SK-N-SH (cell line): ENCODE measurements at regions not wholly inside any gene's neighbourhood (a gene's known extent, or its start where the extent isn't known, plus 50 kb on each side); places are given as distances from the start of the nearest gene placed in this dataset.

Experiments used
- CTCF ChIA-PET: fragments of 300-600, 350-600 bp; formaldehyde crosslinking; extraction: SDS; loops from one replicate; lab custom pipeline; 2021; lab: Yijun Ruan, JAX
- POLR2A ChIA-PET: fragments of 350-600 bp; sonication (Branson Sonifier 250); formaldehyde crosslinking; extraction: SDS; loops from one replicate; lab custom pipeline; 2020; ENCODE audit warnings: antibody characterized with exemption, inconsistent platforms; lab: Yijun Ruan, JAX
- DNase-seq: peaks from one replicate; pipeline ENCODE4 v3.0.0; 2012
- H2AFZ ChIP-seq: fragments of 200-600 bp; sonication (generic); 2 replicates; pipeline ENCODE4 v1.8.1; 2016; ENCODE audit warnings: antibody characterized with exemption, mild to moderate bottlenecking, low read depth
- H3F3A ChIP-seq: fragments of 200-600 bp; sonication (generic); replicated peaks from 2 replicates; pipeline ENCODE3; 2016; ENCODE audit warnings: antibody characterized with exemption, mild to moderate bottlenecking; ENCODE audit not compliant: insufficient read depth
- H3K27ac ChIP-seq, 2 experiments: fragments of 200-500 bp in 1 of 2; fragments of 200-600 bp in 1 of 2; sonication (Bioruptor generic) in 1 of 2; sonication (generic), shearing (Covaris generic) in 1 of 2; 2 replicates each; pipeline versions ENCODE4 v1.5.1 to v1.6.1; 2014 to 2016; ENCODE audit warnings: low read depth in 2 of 2, inconsistent platforms in 1 of 2, low read length in 1 of 2, mild to moderate bottlenecking in 1 of 2, mixed read lengths in 1 of 2
- H3K27me3 ChIP-seq: fragments of 200-600 bp; sonication (generic), shearing (Covaris generic); 2 replicates; pipeline ENCODE4 v1.6.1; 2016; ENCODE audit warnings: mixed run types; ENCODE audit not compliant: insufficient read depth
- H3K36me3 ChIP-seq, 2 experiments: fragments of 200-500 bp in 1 of 2; fragments of 200-600 bp in 1 of 2; sonication (Bioruptor generic) in 1 of 2; sonication (generic) in 1 of 2; replicated peaks in 1 of 2; 2 replicates each; pipeline versions ENCODE3 to v1.5.1; 2014 to 2016; ENCODE audit warnings: low read length in 1 of 2, mild to moderate bottlenecking in 1 of 2; ENCODE audit not compliant: insufficient read depth in 2 of 2, control insufficient read depth in 1 of 2
- H3K4me1 ChIP-seq, 2 experiments: fragments of 200-500 bp in 1 of 2; fragments of 200-600 bp in 1 of 2; sonication (Bioruptor generic) in 1 of 2; sonication (generic), shearing (Covaris generic) in 1 of 2; 2 replicates each; pipeline versions ENCODE4 v1.5.1 to v1.6.1; 2014 to 2016; ENCODE audit warnings: low read depth in 1 of 2, low read length in 1 of 2, mixed run types in 1 of 2; ENCODE audit not compliant: insufficient read depth in 2 of 2, control insufficient read depth in 1 of 2
- H3K4me2 ChIP-seq: fragments of 200-600 bp; sonication (generic), shearing (Covaris generic); 2 replicates; pipeline ENCODE4 v1.6.1; 2017; ENCODE audit warnings: mixed run types
- H3K4me3 ChIP-seq, 2 experiments: fragments of 200-500 bp in 1 of 2; fragments of 200-600 bp in 1 of 2; sonication (Bioruptor generic) in 1 of 2; sonication (generic), shearing (Covaris generic) in 1 of 2; 2 replicates each; pipeline versions ENCODE4 v1.5.1 to v1.8.1; 2014 to 2016; ENCODE audit warnings: low read depth in 2 of 2, inconsistent platforms in 1 of 2, low read length in 1 of 2, mild to moderate bottlenecking in 1 of 2, mixed read lengths in 1 of 2, moderate library complexity in 1 of 2
- H3K79me2 ChIP-seq: fragments of 200-600 bp; sonication (generic); 2 replicates; pipeline ENCODE4 v1.8.1; 2017; ENCODE audit warnings: mild to moderate bottlenecking; ENCODE audit not compliant: insufficient read depth
- H3K9ac ChIP-seq: fragments of 200-600 bp; sonication (generic); 2 replicates; pipeline ENCODE4 v1.6.1; 2017; ENCODE audit warnings: mixed run types
- H3K9me2 ChIP-seq: fragments of 200-600 bp; sonication (generic); 2 replicates; pipeline ENCODE4 v1.6.1; 2017; ENCODE audit warnings: mixed run types
- H3K9me3 ChIP-seq: fragments of 200-600 bp; sonication (generic); 2 replicates; pipeline ENCODE4 v1.6.1; 2017; ENCODE audit warnings: mixed run types, mild to moderate bottlenecking, moderate library complexity
- H4K20me1 ChIP-seq: fragments of 200-600 bp; sonication (generic); 2 replicates; pipeline ENCODE4 v1.6.1; 2017; ENCODE audit warnings: mild to moderate bottlenecking, mixed run types; ENCODE audit not compliant: insufficient read depth
- ELF1 ChIP-seq: IDR thresholded peaks from 2 replicates; pipeline ENCODE4 v1.4.0; 2012
- EZH2phosphoT487 ChIP-seq: fragments of 200-600 bp; sonication (generic); IDR thresholded peaks from 2 replicates; pipeline ENCODE4 v1.6.1; 2017; ENCODE audit warnings: low read depth, mixed run types, mild to moderate bottlenecking, antibody characterized with exemption, moderate library complexity, borderline replicate concordance
- FOSL2 ChIP-seq: IDR thresholded peaks from 2 replicates; pipeline ENCODE4 v1.4.0; 2012; ENCODE audit warnings: low read depth, mild to moderate bottlenecking, moderate library complexity, borderline replicate concordance
- GABPA ChIP-seq: IDR thresholded peaks from 2 replicates; pipeline ENCODE4 v1.4.0; 2012; ENCODE audit warnings: low read depth, mild to moderate bottlenecking
- GATA2 ChIP-seq: sonication (generic); formaldehyde crosslinking; IDR thresholded peaks from 2 replicates; pipeline ENCODE4 v1.5.0; 2020; ENCODE audit warnings: mild to moderate bottlenecking, missing genetic modification reagents
- JUND ChIP-seq: IDR thresholded peaks from 2 replicates; pipeline ENCODE4 v1.4.0; 2012
- NFIC ChIP-seq: IDR thresholded peaks from 2 replicates; pipeline ENCODE4 v1.4.0; 2012; ENCODE audit warnings: borderline replicate concordance
- NRF1 ChIP-seq: IDR thresholded peaks from 2 replicates; pipeline ENCODE4 v1.6.1; 2012; ENCODE audit warnings: low read depth, mild to moderate bottlenecking, low read length
- POLR2AphosphoS5 ChIP-seq: IDR thresholded peaks from 2 replicates; pipeline ENCODE4 v1.6.1; 2012; ENCODE audit warnings: low read depth, low read length
- RCOR1 ChIP-seq: fragments of 150-350 bp; IDR thresholded peaks from 2 replicates; pipeline ENCODE4 v1.6.1; 2017; ENCODE audit warnings: antibody characterized with exemption, low read length
- RFX5 ChIP-seq: IDR thresholded peaks from 2 replicates; pipeline ENCODE4 v1.6.1; 2012; ENCODE audit warnings: mild to moderate bottlenecking, improper control_type of control experiment, low read length
- TAF1 ChIP-seq: IDR thresholded peaks from 2 replicates; pipeline ENCODE4 v1.6.1; 2012; ENCODE audit warnings: low read depth, mild to moderate bottlenecking, low read length, moderate library complexity, borderline replicate concordance
- whole genome bisulfite sequencing: methylation state at CpG from one replicate; pipeline ENCODE4 v1.1.6; 2017; ENCODE audit warnings: low lambda C conversion rate; 5-methylcytosine and 5-hydroxymethylcytosine counted together
- TF ChIP-seq, protein P1 (sequence below): fragments of 200-600 bp; sonication (generic); IDR thresholded peaks from 2 replicates; pipeline ENCODE4 v1.6.1; 2017; ENCODE audit warnings: antibody characterized with exemption, mild to moderate bottlenecking, moderate library complexity
- TF ChIP-seq, protein P2 (sequence below): IDR thresholded peaks from 2 replicates; pipeline ENCODE4; 2012
- TF ChIP-seq, protein P3 (sequence below): fragments of 150-350 bp; IDR thresholded peaks from 2 replicates; pipeline ENCODE4 v1.6.1; 2016; ENCODE audit warnings: mild to moderate bottlenecking, low read depth, low read length

DNA sequence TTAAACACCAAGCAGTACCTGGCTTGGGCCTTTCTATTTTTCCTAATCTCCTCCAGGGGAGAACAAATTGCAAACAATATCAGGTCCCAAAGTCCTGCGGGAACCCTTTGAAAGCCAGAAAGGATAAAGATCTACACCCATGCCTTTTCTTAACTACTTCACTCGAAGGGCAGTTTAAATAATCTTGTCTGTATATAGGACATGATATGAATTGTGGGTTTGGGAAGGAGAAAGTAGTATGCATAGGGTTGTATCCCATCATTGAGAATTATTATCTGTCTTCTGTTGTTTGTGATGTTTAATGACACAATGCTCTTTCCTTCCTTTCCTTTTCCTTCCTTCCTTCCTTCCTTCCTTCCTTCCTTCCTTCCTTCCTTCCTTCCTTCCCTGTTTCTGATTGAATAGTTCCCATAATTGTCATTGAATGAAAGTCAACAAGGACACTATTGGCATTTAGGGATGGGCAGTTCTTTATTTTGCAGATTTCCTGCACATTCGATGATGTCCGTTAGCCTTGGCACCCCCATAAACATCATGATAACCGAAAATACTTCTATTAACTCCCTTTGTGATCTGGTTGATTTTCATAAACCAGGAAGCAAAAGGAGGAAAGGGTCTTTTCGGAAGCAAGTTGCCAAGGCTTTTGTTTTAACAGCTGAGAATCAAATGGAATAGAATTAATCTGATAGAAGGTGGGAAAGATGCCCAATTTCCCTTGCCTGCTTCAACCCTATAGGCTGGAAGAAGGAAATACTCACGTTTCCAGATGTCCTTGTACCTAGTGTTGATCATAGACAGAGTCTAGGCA lies 141.3 kb downstream of the ATG4C start:
- Histone ChIP-seq H3K27ac (no peak overlapping the region), H3K9me2 (no peaks in the 10 kb centered on the region), H3K27me3 (no peaks in the 10 kb centered on the region), H3K79me2 (no peaks in the 10 kb centered on the region), H2AFZ (no peak overlapping the region), H3K9me3 (no peaks in the 10 kb centered on the region), H3K4me2 (no peak overlapping the region), H3K4me1 (no peaks in the 10 kb centered on the region; a peak in 1 of 4 replicates), H3K4me3 (no peak overlapping the region), H3K9ac (no peak overlapping the region), H4K20me1 (no peaks in the 10 kb centered on the region), H3K36me3 (no peaks in the 10 kb centered on the region), H3F3A (no peaks in the 10 kb centered on the region)
- 41% methylated on average over 7 of the region's 7 CpGs for WGBS
- POLR2A ChIA-PET: no interaction called here
- DNase-seq: no peak
- no peak for TF ChIP-seq TAF1
- no peak for TF ChIP-seq NRF1
- TF ChIP-seq ELF1: no peak
- no peak for TF ChIP-seq NFIC
- TF ChIP-seq EZH2phosphoT487: no peak
- TF ChIP-seq, protein P1, sequence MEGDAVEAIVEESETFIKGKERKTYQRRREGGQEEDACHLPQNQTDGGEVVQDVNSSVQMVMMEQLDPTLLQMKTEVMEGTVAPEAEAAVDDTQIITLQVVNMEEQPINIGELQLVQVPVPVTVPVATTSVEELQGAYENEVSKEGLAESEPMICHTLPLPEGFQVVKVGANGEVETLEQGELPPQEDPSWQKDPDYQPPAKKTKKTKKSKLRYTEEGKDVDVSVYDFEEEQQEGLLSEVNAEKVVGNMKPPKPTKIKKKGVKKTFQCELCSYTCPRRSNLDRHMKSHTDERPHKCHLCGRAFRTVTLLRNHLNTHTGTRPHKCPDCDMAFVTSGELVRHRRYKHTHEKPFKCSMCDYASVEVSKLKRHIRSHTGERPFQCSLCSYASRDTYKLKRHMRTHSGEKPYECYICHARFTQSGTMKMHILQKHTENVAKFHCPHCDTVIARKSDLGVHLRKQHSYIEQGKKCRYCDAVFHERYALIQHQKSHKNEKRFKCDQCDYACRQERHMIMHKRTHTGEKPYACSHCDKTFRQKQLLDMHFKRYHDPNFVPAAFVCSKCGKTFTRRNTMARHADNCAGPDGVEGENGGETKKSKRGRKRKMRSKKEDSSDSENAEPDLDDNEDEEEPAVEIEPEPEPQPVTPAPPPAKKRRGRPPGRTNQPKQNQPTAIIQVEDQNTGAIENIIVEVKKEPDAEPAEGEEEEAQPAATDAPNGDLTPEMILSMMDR: no peak
- TF ChIP-seq, protein P2, sequence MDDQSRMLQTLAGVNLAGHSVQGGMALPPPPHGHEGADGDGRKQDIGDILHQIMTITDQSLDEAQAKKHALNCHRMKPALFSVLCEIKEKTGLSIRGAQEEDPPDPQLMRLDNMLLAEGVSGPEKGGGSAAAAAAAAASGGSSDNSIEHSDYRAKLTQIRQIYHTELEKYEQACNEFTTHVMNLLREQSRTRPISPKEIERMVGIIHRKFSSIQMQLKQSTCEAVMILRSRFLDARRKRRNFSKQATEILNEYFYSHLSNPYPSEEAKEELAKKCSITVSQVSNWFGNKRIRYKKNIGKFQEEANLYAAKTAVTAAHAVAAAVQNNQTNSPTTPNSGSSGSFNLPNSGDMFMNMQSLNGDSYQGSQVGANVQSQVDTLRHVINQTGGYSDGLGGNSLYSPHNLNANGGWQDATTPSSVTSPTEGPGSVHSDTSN: no peak
- TF ChIP-seq, protein P3, sequence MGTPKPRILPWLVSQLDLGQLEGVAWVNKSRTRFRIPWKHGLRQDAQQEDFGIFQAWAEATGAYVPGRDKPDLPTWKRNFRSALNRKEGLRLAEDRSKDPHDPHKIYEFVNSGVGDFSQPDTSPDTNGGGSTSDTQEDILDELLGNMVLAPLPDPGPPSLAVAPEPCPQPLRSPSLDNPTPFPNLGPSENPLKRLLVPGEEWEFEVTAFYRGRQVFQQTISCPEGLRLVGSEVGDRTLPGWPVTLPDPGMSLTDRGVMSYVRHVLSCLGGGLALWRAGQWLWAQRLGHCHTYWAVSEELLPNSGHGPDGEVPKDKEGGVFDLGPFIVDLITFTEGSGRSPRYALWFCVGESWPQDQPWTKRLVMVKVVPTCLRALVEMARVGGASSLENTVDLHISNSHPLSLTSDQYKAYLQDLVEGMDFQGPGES: no peak
- TF ChIP-seq GABPA: no peak
- TF ChIP-seq GATA2 (CRISPR knock-in tag): no peak
- no peak for TF ChIP-seq FOSL2
- TF ChIP-seq RCOR1: no peak
- TF ChIP-seq POLR2AphosphoS5: no peak
- TF ChIP-seq JUND: no peak
- no peak for TF ChIP-seq RFX5
- CTCF ChIA-PET: interaction anchor here (1.2 to 1.4 kb wide), 2 partner anchors 12 to 18 kb away, joined by 4 read pairs; no protein-coding TSS in a partner anchor
